GM12892 (cell line): ENCODE measurements at regions not wholly inside any gene's neighbourhood (a gene's known extent, or its start where the extent isn't known, plus 50 kb on each side); places are given as distances from the start of the nearest gene placed in this dataset.

Source experiments
- POLR2A ChIP-seq: IDR thresholded peaks from 2 replicates; pipeline ENCODE4 v1.6.1; 2011; ENCODE audit warnings: low read depth, low read length, control low read depth
- POLR2AphosphoS5 ChIP-seq: IDR thresholded peaks from 2 replicates; pipeline ENCODE4 v1.6.1; 2011; ENCODE audit warnings: low read depth, low read length, control low read depth

GRCh38 chr6:24064832-24065231, 61.2 kb upstream of the NRSN1 start:
- no peak for TF ChIP-seq POLR2A
- no peak for TF ChIP-seq POLR2AphosphoS5
